Stimulated activated CD4-positive, alpha-beta T cell treated with anti-CD3 and anti-CD28 coated beads, TNF-alpha, amount 100 ng/mL, for 1 hour (primary cell): ENCODE measurements at regions not wholly inside any gene's neighbourhood (a gene's known extent, or its start where the extent isn't known, plus 50 kb on each side); places are given as distances from the start of the nearest gene placed in this dataset.
"Not testable (repeated sequence)": the region's sequence is repeated elsewhere in the genome, so short reads cannot be mapped to it uniquely, and the experiment has no call there.

Experiments
- DNase-seq, 3 donors: peaks; one replicate each; pipeline ENCODE4 v3.0.0-alpha.2; 2020; ENCODE audit warnings: low read depth in 3 of 3, low spot score in 1 of 3

DNA sequence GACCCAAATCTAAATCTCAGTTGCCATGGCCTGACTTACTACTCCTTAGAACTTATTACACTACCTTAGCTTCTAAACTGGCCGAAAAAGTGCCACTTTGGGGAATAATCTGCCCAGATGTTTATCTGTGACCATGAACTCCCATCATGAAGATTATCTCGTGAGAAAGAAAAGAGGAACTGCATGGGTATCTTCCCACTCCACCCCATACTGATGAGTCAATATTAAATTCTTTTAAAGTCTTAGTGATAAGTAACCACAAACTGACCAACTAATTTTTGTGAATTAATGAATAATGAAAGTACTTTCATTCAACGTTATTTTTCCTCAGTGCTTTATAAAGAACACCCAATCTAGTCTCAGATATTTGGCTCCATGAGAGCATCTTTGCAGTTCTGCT lies 493.5 kb downstream of the EBF1 start:
- DNase-seq: no peak

DNA sequence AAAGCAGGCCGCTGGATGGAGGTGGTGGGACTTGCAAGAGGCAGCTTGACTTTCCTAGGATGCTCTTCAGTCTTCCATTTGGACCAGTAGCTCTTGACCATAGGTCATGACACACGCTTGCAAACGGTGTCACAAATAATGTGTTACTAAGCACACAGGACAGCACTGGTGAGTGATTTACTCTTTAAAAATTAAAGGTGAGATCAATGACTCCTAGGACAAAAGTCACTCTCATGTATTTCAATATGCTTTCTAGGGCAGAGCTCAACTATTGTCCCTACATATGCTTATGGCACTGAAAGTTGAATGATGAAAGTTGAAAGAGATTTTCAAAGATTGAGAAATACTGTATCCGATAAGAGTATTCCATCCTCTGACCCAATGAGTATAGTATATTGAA lies 496.7 kb downstream of the EBF1 start:
- DNase-seq: no peak

DNA sequence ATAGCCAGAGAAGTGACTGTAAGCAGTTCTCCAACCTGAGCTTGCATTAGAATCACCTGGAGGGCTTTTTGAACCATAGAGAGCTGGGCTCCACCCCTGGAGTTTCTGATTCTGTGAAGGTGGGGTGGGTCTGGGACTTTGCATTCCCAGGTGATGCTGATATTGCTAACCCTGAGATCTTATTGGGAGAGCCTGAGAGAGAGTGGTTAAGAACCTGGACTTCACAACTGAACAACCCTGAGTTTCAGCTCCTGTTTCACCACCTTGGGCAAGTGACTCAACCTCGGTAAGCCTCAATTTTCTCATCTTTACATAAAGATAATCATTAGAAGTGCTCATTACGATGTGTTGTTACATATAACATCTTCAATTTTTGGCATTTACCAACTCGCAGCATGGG lies 498.6 kb downstream of the EBF1 start:
- no peak for DNase-seq

DNA sequence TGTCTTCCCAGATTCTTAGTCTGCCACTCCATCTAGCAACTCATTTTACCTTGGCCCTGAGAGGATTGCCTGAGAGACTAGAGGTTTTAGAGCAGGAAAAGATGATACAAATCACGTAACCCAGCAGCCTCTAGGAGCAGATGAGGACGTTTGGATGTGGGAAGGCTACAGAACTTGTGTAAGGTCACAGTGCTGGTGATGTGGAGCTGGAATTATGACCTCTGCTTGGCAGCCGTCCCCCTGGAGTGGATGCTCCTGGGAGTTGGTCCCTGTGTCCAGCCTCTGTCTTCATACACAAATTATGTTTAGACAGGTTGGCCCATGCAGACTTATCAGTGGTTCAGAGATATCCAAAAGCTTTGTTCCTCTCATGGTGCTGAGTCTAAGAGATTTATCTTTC lies 499.0 kb downstream of the EBF1 start:
- no peak for DNase-seq

DNA sequence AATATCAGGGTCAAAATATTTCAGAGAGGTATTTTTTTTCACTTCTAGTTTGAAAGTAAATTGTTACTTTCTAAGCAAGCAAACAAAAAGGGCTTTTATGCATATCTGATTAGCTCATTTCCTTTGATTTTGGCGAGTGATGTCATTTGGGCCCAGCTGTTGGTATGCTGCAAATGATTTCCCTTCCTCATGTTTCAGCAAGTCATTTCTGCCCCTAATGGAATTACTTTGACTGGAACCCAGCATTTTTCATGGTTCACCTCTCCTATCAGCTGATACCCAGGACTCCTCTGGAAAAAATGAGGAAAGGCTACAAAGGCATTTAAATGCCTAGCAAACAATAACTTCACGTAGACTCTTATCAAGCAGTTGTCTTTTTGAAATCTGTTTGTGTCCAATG lies 500.6 kb downstream of the EBF1 start:
- no peak for DNase-seq

DNA sequence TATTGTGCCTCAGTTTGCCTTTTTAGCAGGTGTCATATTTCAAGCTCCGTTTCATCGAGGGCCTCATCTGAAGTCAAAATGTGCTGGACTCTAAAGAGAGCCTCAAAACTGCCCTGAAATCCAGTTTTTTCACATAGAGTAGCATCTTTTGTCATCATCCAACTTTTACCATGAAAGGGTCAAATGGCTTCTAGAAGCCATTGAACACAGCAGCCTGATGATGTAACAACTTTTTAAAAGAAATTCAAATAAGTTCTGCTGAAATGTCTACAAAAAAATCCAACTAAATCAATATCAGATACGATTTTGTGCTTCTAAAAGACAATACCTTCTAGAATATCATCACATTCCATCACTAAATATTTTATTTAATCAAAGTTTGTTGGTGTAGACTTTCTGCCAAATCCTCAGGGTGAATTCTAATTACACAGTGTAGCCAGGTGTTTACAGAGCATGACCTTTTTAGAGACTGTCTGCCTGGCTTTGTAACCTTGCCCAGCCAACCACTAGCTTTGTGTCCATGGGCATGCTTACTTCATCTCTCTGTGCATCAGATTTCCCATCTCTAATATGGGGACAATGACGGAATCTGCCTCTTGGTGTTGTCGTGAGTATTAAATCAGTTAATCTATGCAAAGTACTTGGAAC lies 505.0 kb downstream of the EBF1 start:
- DNase-seq: no peak

DNA sequence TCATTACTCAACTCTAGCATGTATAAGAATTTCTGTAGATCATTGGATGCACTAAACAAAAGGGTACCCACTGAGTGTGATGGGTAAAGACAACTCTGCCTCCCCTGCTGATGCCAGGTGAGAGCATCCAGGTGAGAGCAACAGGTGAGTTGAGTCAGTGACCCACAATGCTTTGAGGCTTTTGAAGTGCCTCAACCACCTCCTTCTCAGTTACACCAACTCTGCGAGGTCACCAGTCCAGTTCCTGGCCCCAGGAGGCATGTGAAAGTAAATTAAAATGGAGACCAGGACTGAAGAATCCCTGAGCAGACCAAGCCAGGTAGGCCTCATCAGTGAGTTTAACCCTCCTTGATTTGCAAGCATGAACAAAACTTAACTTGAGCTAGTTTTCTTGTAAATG lies 505.8 kb downstream of the EBF1 start:
- DNase-seq: no peak

DNA sequence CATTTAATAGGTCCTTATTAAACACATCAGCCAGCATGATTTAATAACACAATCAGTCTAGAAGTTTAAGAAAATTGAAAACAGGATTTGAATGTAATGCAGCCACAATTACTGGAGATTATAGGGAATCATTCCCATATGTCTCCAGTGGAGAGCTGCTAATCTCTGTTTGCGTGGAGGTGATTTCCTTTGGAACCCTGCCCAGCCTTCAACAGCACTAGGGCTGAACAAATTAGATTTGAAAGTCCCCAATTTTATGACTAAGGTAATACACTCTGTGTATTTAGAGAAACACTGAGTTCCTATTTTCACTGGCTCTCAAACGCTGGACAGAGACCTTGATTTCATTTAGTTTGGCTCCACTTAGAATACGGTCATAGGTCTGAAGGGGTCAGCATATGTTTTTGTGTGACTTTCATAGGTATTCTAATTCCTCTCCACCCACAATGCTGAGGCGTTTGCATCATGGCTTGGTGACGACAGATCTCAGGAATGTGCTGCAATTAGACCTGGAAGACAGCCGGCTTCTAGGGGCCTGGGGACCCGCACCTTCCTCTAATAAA lies 508.3 kb downstream of the EBF1 start:
- DNase-seq: no peak

DNA sequence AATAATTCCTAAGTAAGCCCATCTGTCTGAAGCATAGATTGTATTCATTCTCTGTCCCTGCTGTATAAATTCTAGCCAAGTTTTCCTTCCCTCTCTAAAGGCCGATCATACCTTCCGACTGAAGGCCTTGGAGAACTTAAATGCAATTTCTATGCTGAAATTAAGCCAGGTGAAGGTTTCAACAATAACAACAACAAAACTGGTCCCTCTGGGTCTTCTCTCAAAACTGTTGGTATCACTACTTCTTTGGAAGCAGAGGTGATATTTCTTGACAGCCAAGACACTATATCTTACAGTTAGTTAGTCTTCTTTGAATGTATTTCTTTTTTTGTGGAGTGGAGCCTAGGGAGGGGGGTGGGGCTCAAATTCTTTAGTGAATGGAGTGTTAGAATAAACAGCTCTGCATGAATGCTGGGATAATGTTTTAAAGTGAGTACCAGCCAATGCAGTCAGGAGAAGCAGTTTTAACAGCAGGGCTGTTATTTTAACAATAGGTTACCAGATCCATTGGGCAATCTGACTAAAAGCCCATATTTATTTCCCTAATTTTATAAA lies 508.9 kb downstream of the EBF1 start:
- no peak for DNase-seq

DNA sequence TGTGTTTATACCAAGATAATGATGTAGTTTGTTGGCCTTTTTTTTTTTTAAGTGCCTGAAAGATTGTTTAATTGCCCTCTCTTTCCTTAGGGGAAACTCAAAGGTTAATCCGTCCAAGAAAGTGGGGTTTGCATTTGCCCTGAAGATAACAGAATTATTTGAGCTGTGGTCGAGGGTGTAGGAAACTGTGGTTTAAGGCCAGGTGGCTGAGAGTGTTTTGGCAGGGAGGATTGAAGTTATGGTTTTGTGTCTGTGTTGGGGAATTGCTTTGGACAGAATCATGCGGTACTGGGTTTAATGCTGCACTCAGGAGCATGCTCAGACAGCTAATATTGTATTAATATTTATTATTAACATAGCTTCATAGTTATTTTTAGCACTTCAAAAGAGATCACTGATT lies 509.8 kb downstream of the EBF1 start:
- no peak for DNase-seq

DNA sequence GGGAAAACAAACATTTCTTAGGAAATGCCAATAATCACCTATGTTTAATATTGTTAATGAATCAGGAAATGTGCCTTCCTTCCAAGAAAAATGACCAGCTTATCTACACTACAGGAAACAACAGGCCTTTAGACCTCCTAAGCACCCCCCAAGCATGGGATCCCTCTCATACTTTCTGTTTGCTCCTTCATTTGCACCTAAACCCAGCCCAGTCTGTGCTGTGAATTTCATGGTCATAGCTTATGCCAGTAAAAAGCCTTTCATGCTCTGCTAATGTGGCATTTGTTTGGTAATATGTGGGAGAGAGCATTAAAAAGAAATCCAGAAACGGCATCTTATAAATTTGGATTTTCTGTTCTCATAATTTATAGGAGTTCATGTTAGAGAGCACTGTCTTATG lies 511.1 kb downstream of the EBF1 start:
- no peak for DNase-seq

DNA sequence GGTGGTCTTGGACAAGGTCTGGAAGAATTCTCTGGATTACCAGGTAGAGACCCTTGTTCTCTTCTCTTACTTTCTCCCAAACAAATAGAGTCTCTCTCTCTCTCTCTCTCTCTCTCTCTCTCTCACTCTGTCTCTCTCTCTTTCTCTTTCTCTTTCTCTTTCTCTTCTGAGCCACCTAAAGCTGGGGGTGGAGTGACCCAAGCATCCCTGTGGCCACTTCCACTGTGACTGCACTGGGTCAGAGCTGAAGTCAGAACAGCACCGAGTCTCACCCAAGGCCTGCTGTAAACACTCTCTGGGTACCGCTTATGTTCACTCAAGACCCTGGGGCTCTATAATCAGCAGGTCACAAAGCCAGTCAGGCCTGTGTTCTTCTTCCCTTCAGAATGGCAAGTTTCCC lies 513.7 kb downstream of the EBF1 start:
- DNase-seq: no peak

DNA sequence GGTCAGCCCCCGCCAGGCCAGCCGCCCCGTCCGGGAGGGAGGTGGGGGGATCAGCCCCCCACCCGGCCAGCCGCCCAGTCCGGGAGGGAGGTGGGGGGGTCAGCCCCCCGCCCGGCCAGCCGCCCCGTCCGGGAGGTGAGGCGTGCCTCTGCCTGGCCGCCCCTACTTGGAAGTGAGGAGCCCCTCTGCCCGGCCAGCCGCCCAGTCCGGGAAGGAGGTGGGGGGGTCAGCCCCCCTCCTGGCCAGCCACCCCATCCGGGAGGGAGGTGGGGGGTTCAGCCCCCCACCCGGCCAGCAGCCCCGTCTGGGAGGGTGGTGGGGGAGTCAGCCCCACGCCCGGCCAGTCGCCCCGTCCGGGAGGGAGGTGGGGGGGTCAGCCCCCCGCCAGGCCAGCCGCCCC lies 517.0 kb downstream of the EBF1 start:
- DNase-seq: not testable (repeated sequence)

DNA sequence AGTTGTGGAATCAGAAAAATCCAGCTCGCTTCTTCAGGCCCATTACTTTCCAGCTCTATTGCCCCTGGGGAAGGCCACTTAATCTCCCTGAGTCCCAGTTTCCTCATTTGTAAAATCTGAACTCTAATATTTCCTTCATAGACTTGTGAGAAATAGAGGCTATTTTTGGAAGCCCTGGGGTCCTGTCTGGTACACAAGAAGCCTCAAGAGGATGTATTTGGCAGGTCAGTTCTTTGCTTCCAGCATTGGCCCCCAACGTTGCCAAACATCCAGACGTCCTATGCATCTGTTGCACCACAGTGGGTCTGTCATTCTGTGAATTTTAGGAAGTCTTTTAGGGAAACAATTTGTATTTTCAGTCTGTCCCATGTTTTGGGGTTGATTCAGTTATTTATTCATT lies 525.9 kb downstream of the EBF1 start:
- DNase-seq: no peak

DNA sequence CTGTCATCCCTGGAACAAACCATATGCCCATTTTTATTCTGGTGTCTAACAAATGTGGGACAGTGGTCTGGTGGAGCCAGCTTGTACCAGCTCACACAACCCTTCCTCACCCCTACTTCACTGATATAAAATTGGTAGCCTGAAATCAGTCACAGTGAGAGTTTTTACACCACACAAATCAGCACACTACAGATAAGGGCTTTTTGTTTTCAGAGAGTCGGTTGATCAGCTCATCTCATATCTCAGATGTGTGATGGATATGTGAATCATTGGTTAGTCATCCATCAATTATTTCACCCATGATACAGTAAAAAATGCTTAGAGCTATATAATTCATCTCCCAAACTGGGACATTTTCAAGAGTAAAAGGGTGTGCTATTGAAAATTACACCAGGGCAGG lies 529.2 kb downstream of the EBF1 start:
- DNase-seq: no peak

DNA sequence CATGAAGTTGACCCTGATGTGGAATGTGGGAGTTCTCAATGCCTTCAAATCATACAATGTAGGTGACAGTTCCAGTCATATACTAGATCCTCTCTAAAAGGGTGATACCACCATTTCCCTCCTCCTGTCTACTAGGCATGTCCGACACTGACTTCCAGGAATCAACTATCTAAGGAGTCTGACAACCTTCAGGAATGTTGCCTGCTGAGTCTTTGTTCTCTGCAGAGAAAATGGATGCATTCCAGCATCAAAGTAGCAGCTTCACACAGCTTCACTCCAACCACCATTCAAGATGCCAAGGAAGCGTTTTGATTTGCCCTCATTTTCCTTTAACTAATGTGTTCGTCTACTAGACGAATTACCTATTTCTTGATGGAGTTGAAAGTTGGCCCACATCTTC lies 530.2 kb downstream of the EBF1 start:
- DNase-seq: no peak

DNA sequence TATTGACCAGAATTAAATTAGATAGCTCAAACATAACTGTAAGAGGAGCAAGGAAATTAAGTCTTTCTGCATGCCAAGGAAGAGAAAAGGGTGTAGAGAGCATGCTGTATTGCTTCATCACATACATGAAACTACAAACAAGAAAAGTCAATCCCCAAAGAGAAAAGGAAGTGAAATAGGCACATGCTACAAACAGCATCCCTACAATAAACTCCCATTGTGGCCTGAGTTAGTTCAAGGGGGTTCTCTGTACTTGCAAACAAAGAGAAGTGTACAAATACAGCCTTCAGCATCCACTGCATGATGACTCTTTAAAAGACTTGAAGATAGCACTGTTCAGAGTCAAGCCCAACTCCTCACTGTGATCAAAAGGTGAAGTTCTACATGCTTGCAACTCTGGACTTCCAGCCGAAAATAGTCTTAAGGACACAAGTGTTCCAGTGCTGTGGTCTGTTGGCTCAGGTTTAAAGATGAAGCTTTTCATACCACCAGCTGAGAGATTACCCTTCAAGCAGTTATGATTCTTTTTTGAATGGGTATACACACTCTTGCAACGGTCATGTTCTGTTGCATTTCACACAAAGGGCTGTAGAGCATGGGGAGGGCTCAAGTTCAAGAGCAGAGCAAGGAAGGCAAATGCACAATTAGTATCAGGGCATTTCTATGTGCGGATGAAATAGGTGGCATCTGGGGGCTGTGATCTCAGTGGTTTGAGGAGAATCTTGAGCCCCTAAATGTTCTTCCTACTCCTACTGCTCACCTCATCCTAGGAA lies 534.5 kb downstream of the EBF1 start:
- no peak for DNase-seq

DNA sequence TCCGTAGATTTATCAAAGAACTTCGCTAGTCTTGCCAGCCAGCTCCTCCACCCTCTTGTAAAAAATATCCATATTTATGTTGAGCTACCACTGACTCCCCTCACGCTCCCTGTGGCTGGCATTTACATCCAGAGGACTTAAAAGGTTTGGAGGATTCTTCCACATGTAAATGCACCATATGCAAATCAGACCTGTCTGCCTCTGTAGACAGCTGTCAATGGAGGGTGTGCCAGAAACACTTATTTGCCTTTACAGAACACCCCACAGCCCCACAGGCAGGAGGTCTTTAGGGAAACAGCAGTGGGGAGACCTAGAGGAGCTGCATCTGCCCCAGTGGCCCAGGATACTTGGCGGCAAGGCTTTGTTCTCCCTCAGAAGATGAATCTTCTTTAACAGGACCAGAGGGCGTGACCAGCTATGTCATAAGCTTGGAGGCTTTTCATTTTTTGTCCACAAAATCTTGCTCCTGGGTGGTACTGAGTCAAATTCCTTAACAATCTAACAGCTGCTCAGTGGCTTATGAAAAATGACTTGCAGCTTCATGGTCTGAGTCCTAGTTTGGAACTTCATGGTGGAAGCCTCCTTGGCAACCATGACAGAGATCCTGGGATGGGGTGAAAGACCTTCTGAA lies 535.8 kb downstream of the EBF1 start:
- no peak for DNase-seq

DNA sequence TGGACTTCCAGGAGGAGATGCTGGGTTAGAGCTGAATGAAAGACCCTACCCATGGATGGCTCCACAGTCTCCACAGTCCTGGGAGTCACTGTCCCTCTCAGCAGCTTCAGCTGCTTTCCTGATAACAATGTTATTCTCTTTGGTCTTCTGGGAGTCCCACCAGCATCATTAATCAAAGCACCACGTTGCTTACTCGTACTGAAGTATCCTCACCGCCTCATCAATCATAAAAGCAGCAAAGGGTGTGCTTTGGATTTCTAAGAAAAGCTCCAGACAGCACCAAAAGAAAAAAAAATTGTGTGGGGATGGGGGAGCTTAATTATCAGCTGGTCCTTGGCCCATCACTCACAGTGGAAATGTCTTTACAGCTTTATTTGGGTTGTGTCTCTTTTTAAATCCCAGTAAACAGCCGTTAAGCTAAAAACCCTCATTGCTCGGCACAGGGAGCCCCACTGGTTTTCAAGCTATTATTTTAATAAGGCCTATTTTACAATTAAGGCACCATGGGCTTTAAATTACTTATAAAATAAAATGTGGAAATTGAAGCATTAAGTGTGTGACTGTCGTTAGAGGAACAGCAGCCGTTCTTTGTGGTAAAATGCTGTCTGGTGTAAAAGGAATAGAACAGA lies 538.0 kb downstream of the EBF1 start:
- DNase-seq: no peak

DNA sequence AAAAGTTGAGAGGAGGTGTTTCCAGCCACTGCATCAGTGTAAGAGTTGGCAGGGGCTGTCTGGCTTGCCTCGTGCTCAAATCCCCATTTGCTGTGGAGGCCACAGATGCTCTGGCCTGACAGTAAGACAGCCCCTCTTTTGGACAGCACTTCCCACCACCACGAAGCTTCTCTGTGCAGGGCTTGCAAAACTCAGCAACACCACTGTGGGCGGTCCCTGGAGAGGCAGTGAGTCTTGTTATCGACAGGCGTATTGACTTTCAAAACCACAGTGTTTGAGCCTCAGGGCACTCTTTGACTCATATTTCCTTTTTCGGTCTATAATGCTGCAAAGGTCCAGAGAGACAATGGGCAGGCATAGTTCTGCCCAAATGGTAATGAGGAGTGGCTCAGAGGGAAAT lies 539.5 kb downstream of the EBF1 start:
- no peak for DNase-seq

DNA sequence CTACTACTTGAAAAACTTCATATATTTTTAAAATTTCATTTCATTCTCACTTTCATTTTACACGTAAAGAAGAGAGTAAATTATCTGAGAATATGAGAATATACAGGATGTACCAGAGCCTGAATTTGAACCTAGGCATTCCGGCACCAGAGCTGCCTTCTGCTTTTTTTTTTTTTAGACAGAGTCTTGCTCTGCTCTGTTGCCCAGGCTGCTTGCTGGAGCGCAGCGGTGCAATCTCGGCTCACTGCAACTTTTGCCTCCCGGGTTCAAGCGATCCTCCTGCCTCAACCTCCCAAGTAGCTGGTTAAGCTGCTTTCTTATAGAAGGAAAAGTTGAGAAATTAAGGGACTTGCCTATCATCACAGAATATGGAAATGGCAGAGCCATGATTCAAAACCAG lies 540.1 kb downstream of the EBF1 start:
- DNase-seq: no peak

DNA sequence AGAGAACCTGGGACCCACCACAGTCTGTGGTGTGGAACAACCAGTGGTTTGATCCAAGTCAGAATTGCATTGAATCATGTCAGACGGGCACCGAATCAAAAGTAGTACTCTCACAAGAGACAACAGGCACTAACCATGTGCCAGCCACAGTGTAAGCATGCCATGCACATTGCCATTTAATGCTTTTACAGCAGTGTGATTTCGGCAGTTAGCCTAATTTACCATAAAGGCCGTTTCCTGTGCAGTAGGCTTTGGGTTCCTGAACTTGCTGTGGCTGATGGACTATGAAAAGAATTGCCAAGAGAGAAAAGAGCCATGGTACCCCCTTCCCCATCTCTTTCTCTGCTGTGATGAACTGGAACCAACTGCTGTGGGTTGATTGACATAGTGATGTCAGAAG lies 540.6 kb downstream of the EBF1 start:
- DNase-seq: no peak
